Superior temporal gyrus (tissue), 1 donor: ENCODE measurements at regions not wholly inside any gene's neighbourhood (a gene's known extent, or its start where the extent isn't known, plus 50 kb on each side); places are given as distances from the start of the nearest gene placed in this dataset.
"Not testable (repeated sequence)": the region's sequence is repeated elsewhere in the genome, so short reads cannot be mapped to it uniquely, and the experiment has no call there.

Experiments
- DNase-seq: peaks from one replicate; pipeline ENCODE4 v3.0.0-alpha.2; 2016; ENCODE audit errors: extremely low spot score

- no peak for DNase-seq
Measured at GRCh38 chr17:13864521-13864920, 204.8 kb upstream of the COX10 start.

GRCh38 chr17:13865650-13866049, 203.7 kb upstream of the COX10 start:
- DNase-seq, result no peak

- DNase-seq, result no peak
Measured at GRCh38 chr17:13869331-13869940, 199.9 kb upstream of the COX10 start.

- no peak for DNase-seq
Measured at GRCh38 chr17:13871261-13871660, 198.0 kb upstream of the COX10 start.

GRCh38 chr17:13874134-13874533, 195.2 kb upstream of the COX10 start:
- no peak for DNase-seq

- no peak for DNase-seq
Measured at GRCh38 chr17:13874817-13875216, 194.5 kb upstream of the COX10 start.

- no peak for DNase-seq
Measured at GRCh38 chr17:13879961-13880466, 189.3 kb upstream of the COX10 start.

GRCh38 chr17:13883659-13884058, 185.6 kb upstream of the COX10 start:
- no peak for DNase-seq

- no peak for DNase-seq
Measured at GRCh38 chr17:13884347-13884746, 185.0 kb upstream of the COX10 start.

GRCh38 chr17:13885550-13885949, 183.8 kb upstream of the COX10 start:
- no peak for DNase-seq

GRCh38 chr17:13885953-13886889, 183.1 kb upstream of the COX10 start:
- DNase-seq, result no peak

GRCh38 chr17:13888056-13888609, 181.2 kb upstream of the COX10 start:
- peak; percentile 24 for DNase-seq

GRCh38 chr17:13908971-13909370, 160.3 kb upstream of the COX10 start:
- DNase-seq, result not testable (repeated sequence)

GRCh38 chr17:13909901-13910519, 159.3 kb upstream of the COX10 start:
- no peak for DNase-seq

GRCh38 chr17:13917634-13918033, 151.7 kb upstream of the COX10 start:
- DNase-seq, result peak; percentile 15

- no peak for DNase-seq
Measured at GRCh38 chr17:13918247-13918646, 151.1 kb upstream of the COX10 start.

GRCh38 chr17:13919818-13920217, 149.5 kb upstream of the COX10 start:
- no peak for DNase-seq

- no peak for DNase-seq
Measured at GRCh38 chr17:13920413-13920812, 148.9 kb upstream of the COX10 start.

GRCh38 chr17:13921841-13922776, 147.2 kb upstream of the COX10 start:
- no peak for DNase-seq

- DNase-seq, result no peak
Measured at GRCh38 chr17:13922885-13923284, 146.4 kb upstream of the COX10 start.

- DNase-seq, result no peak
Measured at GRCh38 chr17:13925579-13925978, 143.7 kb upstream of the COX10 start.
